CD4-positive, alpha-beta memory T cell (primary cell): ENCODE measurements at regions not wholly inside any gene's neighbourhood (a gene's known extent, or its start where the extent isn't known, plus 50 kb on each side); places are given as distances from the start of the nearest gene placed in this dataset.

Source experiments
- CTCF ChIA-PET: fragments of 350-600 bp; sonication (Branson Sonifier 250); formaldehyde crosslinking; loops from one replicate; lab custom pipeline; 2021; ENCODE audit warnings: inconsistent platforms; ENCODE audit not compliant: partially characterized antibody; lab: Charles Lee
- POLR2A ChIA-PET: fragments of 350-600 bp; sonication (Branson Sonifier 250); formaldehyde crosslinking; loops from one replicate; lab custom pipeline; 2021; ENCODE audit not compliant: partially characterized antibody; lab: Charles Lee
- DNase-seq, 5 donors: peaks; one replicate each; pipeline versions ENCODE4 v3.0.0 to v3.0.0-alpha.2; 2020 to 2022; ENCODE audit warnings: mixed read lengths in 1 of 5
- H3K27ac ChIP-seq: one replicate; pipeline ENCODE4 v1.7.0; 2013; ENCODE audit warnings: low read depth, low read length
- H3K27me3 ChIP-seq: 2 replicates; pipeline ENCODE4 v1.7.0; 2013; ENCODE audit warnings: mild to moderate bottlenecking, low read length, moderate library complexity; ENCODE audit not compliant: insufficient read depth
- H3K36me3 ChIP-seq: 2 replicates; pipeline ENCODE4 v1.7.0; 2013; ENCODE audit warnings: mild to moderate bottlenecking, low read length, moderate library complexity; ENCODE audit not compliant: insufficient read depth
- H3K4me1 ChIP-seq: 2 replicates; pipeline ENCODE4 v1.7.0; 2013; ENCODE audit warnings: mild to moderate bottlenecking, low read length, moderate library complexity; ENCODE audit not compliant: insufficient read depth
- H3K4me3 ChIP-seq, 2 donors: one replicate each; pipeline ENCODE4 v1.7.0; 2013; ENCODE audit warnings: low read length in 2 of 2, mild to moderate bottlenecking in 1 of 2
- H3K9me3 ChIP-seq, 2 donors: one replicate each; pipeline ENCODE4 v1.7.0; 2013; ENCODE audit warnings: low read length in 2 of 2, control low read depth in 1 of 2; ENCODE audit not compliant: control insufficient read depth in 1 of 2
- H3K27ac Mint-ChIP-seq, 7 donors: one replicate each; pipeline ENCODE4 v1.8.0; 2020 to 2021; ENCODE audit warnings: mixed read lengths in 7 of 7, mild to moderate bottlenecking in 6 of 7, inconsistent platforms in 3 of 7, moderate library complexity in 3 of 7
- H3K27me3 Mint-ChIP-seq, 2 donors: one replicate each; pipeline ENCODE4 v1.8.0; 2020 to 2021; ENCODE audit warnings: mixed read lengths in 2 of 2
- H3K36me3 Mint-ChIP-seq, 2 donors: one replicate each; pipeline ENCODE4 v1.8.0; 2020 to 2021; ENCODE audit warnings: mixed read lengths in 2 of 2, inconsistent platforms in 1 of 2, mild to moderate bottlenecking in 1 of 2
- H3K4me1 Mint-ChIP-seq, 4 donors: one replicate each; pipeline ENCODE4 v1.8.0; 2020 to 2021; ENCODE audit warnings: mixed read lengths in 4 of 4, mild to moderate bottlenecking in 1 of 4
- H3K4me3 Mint-ChIP-seq, 8 donors: one replicate each; pipeline ENCODE4 v1.8.0; 2020 to 2021; ENCODE audit warnings: mixed read lengths in 8 of 8, mild to moderate bottlenecking in 7 of 8, moderate library complexity in 6 of 8, inconsistent platforms in 3 of 8
- H3K9me3 Mint-ChIP-seq, 8 donors: one replicate each; pipeline ENCODE4 v1.8.0; 2020 to 2021; ENCODE audit warnings: mixed read lengths in 8 of 8, mild to moderate bottlenecking in 5 of 8, inconsistent platforms in 3 of 8, moderate library complexity in 1 of 8
- intact Hi-C: fragments of 100-400 bp; cut with micrococcal nuclease; formaldehyde crosslinking; loops from one replicate; pipeline ENCODE4 v1.15.1; 2023

- intact Hi-C loops: no loop called here
- Histone ChIP-seq H3K9me3 (no peaks in the 10 kb centered on the region), H3K4me1 (no peaks in the 10 kb centered on the region), H3K36me3 (no peaks in the 10 kb centered on the region), H3K27ac (no peak overlapping the region), H3K27me3 (no peaks in the 10 kb centered on the region), H3K4me3 (no peak overlapping the region)
- H3K9me3 Mint-ChIP-seq: peaks cover 0 to 9% (median 5%) of the 10 kb centered on the region in 8 donors
- H3K36me3 Mint-ChIP-seq: no peaks in the 10 kb centered on the region
- no peak overlapping the region for H3K4me3 Mint-ChIP-seq
- no peak for DNase-seq
- H3K27ac Mint-ChIP-seq: no peak overlapping the region
- H3K4me1 Mint-ChIP-seq: no peaks in the 10 kb centered on the region
- POLR2A ChIA-PET: no interaction called here
- CTCF ChIA-PET: interaction anchor here (1.0 kb wide), 1 partner anchor 10 kb away, joined by 5 read pairs; no protein-coding TSS in a partner anchor
- H3K27me3 Mint-ChIP-seq: no peaks in the 10 kb centered on the region
These were observed 109.1 kb upstream of the CTNND2 start for GRCh38 chr5:12013351-12013750.

- Histone ChIP-seq H3K4me3 (no peak overlapping the region), H3K9me3 (no peaks in the 10 kb centered on the region), H3K27me3 (no peaks in the 10 kb centered on the region), H3K4me1 (no peaks in the 10 kb centered on the region), H3K36me3 (no peaks in the 10 kb centered on the region), H3K27ac (no peak overlapping the region)
- H3K9me3 Mint-ChIP-seq: peaks cover 0 to 12% (median under 1%) of the 10 kb centered on the region in 8 donors
- no peaks in the 10 kb centered on the region for H3K4me1 Mint-ChIP-seq
- H3K4me3 Mint-ChIP-seq: no peak overlapping the region
- POLR2A ChIA-PET: no interaction called here
- H3K36me3 Mint-ChIP-seq: no peaks in the 10 kb centered on the region
- DNase-seq: no peak
- CTCF ChIA-PET: no interaction called here
- no peak overlapping the region for H3K27ac Mint-ChIP-seq
- intact Hi-C loops: no loop called here
- no peaks in the 10 kb centered on the region for H3K27me3 Mint-ChIP-seq
These were observed 99.4 kb upstream of the CTNND2 start for GRCh38 chr5:12003680-12004079.

- Mint-ChIP-seq H3K27ac (no peak overlapping the region), H3K27me3 (no peaks in the 10 kb centered on the region), H3K4me3 (no peak overlapping the region), H3K4me1 (no peaks in the 10 kb centered on the region), H3K9me3 (peaks cover 0 to 14% (median 6%) of the 10 kb centered on the region in 8 donors), H3K36me3 (no peaks in the 10 kb centered on the region)
- H3K9me3 ChIP-seq: no peaks in the 10 kb centered on the region
- no peak for DNase-seq
- intact Hi-C loops: no loop called here
- ChIA-PET CTCF (no interaction called here), POLR2A (no interaction called here)
- H3K27ac ChIP-seq: no peak overlapping the region
- H3K36me3 ChIP-seq: no peaks in the 10 kb centered on the region
- H3K4me3 ChIP-seq: no peak overlapping the region
- H3K4me1 ChIP-seq: no peaks in the 10 kb centered on the region
- no peaks in the 10 kb centered on the region for H3K27me3 ChIP-seq
These were observed 94.2 kb upstream of the CTNND2 start for GRCh38 chr5:11998397-11998796.

- Mint-ChIP-seq H3K4me1 (no peaks in the 10 kb centered on the region), H3K27me3 (no peaks in the 10 kb centered on the region), H3K9me3 (peaks cover 0 to 14% (median 6%) of the 10 kb centered on the region in 8 donors), H3K4me3 (no peak overlapping the region), H3K27ac (no peak overlapping the region), H3K36me3 (no peaks in the 10 kb centered on the region)
- ChIA-PET CTCF (no interaction called here), POLR2A (no interaction called here)
- no peaks in the 10 kb centered on the region for H3K9me3 ChIP-seq
- no peak overlapping the region for H3K27ac ChIP-seq
- H3K4me3 ChIP-seq: no peak overlapping the region
- H3K27me3 ChIP-seq: no peaks in the 10 kb centered on the region
- no peaks in the 10 kb centered on the region for H3K36me3 ChIP-seq
- no peaks in the 10 kb centered on the region for H3K4me1 ChIP-seq
- DNase-seq: no peak
- intact Hi-C loops: no loop called here
These were observed 93.7 kb upstream of the CTNND2 start for GRCh38 chr5:11997942-11998341.

GRCh38 chr5:11992518-11992917 is 88.3 kb upstream of the CTNND2 start:
- ChIA-PET CTCF (no interaction called here), POLR2A (no interaction called here)
- no peaks in the 10 kb centered on the region for H3K36me3 ChIP-seq
- Mint-ChIP-seq H3K9me3 (peaks cover 0 to 14% (median 5%) of the 10 kb centered on the region in 8 donors), H3K4me1 (no peaks in the 10 kb centered on the region), H3K27ac (no peak overlapping the region), H3K4me3 (no peak overlapping the region), H3K36me3 (no peaks in the 10 kb centered on the region), H3K27me3 (no peaks in the 10 kb centered on the region)
- intact Hi-C loops: no loop called here
- H3K27ac ChIP-seq: no peak overlapping the region
- no peaks in the 10 kb centered on the region for H3K4me1 ChIP-seq
- no peaks in the 10 kb centered on the region for H3K9me3 ChIP-seq
- no peaks in the 10 kb centered on the region for H3K27me3 ChIP-seq
- no peak overlapping the region for H3K4me3 ChIP-seq
- DNase-seq: no peak

GRCh38 chr5:11985993-11986392 is 81.7 kb upstream of the CTNND2 start:
- Histone ChIP-seq H3K27me3 (no peaks in the 10 kb centered on the region), H3K36me3 (no peaks in the 10 kb centered on the region), H3K27ac (no peak overlapping the region), H3K4me1 (no peaks in the 10 kb centered on the region), H3K9me3 (no peaks in the 10 kb centered on the region), H3K4me3 (no peak overlapping the region)
- intact Hi-C loops: no loop called here
- Mint-ChIP-seq H3K36me3 (no peaks in the 10 kb centered on the region), H3K4me3 (no peak overlapping the region), H3K27ac (no peak overlapping the region), H3K27me3 (no peaks in the 10 kb centered on the region), H3K9me3 (peaks cover 0 to 8% (median 3%) of the 10 kb centered on the region in 8 donors), H3K4me1 (no peaks in the 10 kb centered on the region)
- no peak for DNase-seq
- CTCF ChIA-PET: no interaction called here
- POLR2A ChIA-PET: no interaction called here

GRCh38 chr5:11984196-11984595 is 80.0 kb upstream of the CTNND2 start:
- no peaks in the 10 kb centered on the region for H3K4me1 Mint-ChIP-seq
- peaks cover 0 to 10% (median 5%) of the 10 kb centered on the region in 8 donors for H3K9me3 Mint-ChIP-seq

GRCh38 chr5:11981986-11982385 is 77.7 kb upstream of the CTNND2 start:
- DNase-seq: no peak
- no peaks in the 10 kb centered on the region for H3K9me3 ChIP-seq
- peaks cover 0 to 12% (median 5%) of the 10 kb centered on the region in 8 donors for H3K9me3 Mint-ChIP-seq
- H3K4me1 ChIP-seq: no peaks in the 10 kb centered on the region
- POLR2A ChIA-PET: no interaction called here
- H3K4me3 ChIP-seq: no peak overlapping the region
- no peaks in the 10 kb centered on the region for H3K36me3 ChIP-seq
- H3K27ac ChIP-seq: no peak overlapping the region
- intact Hi-C loops: no loop called here
- no peaks in the 10 kb centered on the region for H3K27me3 Mint-ChIP-seq
- H3K4me3 Mint-ChIP-seq: no peak overlapping the region
- no peaks in the 10 kb centered on the region for H3K27me3 ChIP-seq
- H3K27ac Mint-ChIP-seq: no peak overlapping the region
- CTCF ChIA-PET: no interaction called here
- no peaks in the 10 kb centered on the region for H3K4me1 Mint-ChIP-seq
- H3K36me3 Mint-ChIP-seq: no peaks in the 10 kb centered on the region

More at GRCh38 chr5:11984196-11984595, 80.0 kb upstream of the CTNND2 start:
- no peaks in the 10 kb centered on the region for H3K9me3 ChIP-seq
- Mint-ChIP-seq H3K36me3 (no peaks in the 10 kb centered on the region), H3K27me3 (no peaks in the 10 kb centered on the region), H3K27ac (no peak overlapping the region), H3K4me3 (no peak overlapping the region)
- no peaks in the 10 kb centered on the region for H3K27me3 ChIP-seq
- ChIA-PET CTCF (no interaction called here), POLR2A (no interaction called here)
- H3K27ac ChIP-seq: no peak overlapping the region
- no peaks in the 10 kb centered on the region for H3K4me1 ChIP-seq
- no peak overlapping the region for H3K4me3 ChIP-seq
- no peaks in the 10 kb centered on the region for H3K36me3 ChIP-seq
- intact Hi-C loops: no loop called here
- DNase-seq: no peak
